Activated naive CD8-positive, alpha-beta T cell (primary cell): ENCODE measurements at regions not wholly inside any gene's neighbourhood (a gene's known extent, or its start where the extent isn't known, plus 50 kb on each side); places are given as distances from the start of the nearest gene placed in this dataset.

ENCODE experiments used
- H3K27ac Mint-ChIP-seq: one replicate; pipeline ENCODE4 v1.8.0; 2021; ENCODE audit warnings: mixed read lengths
- H3K27me3 Mint-ChIP-seq: one replicate; pipeline ENCODE4 v1.8.0; 2021; ENCODE audit warnings: mixed read lengths
- H3K36me3 Mint-ChIP-seq: one replicate; pipeline ENCODE4 v1.8.0; 2021; ENCODE audit warnings: mixed read lengths
- H3K4me1 Mint-ChIP-seq: one replicate; pipeline ENCODE4 v1.8.0; 2021; ENCODE audit warnings: low read depth, mixed read lengths
- H3K4me3 Mint-ChIP-seq: one replicate; pipeline ENCODE4 v1.8.0; 2021; ENCODE audit warnings: mild to moderate bottlenecking, mixed read lengths
- H3K9me3 Mint-ChIP-seq: one replicate; pipeline ENCODE4 v1.8.0; 2021; ENCODE audit warnings: low read depth, mixed read lengths

- peaks cover 4% of the 10 kb centered on the region for H3K27me3 Mint-ChIP-seq
- no peak overlapping the region for H3K4me3 Mint-ChIP-seq
- no peaks in the 10 kb centered on the region for H3K4me1 Mint-ChIP-seq
- H3K27ac Mint-ChIP-seq = no peak overlapping the region
- H3K36me3 Mint-ChIP-seq = no peaks in the 10 kb centered on the region
- no peaks in the 10 kb centered on the region for H3K9me3 Mint-ChIP-seq
These were observed 173.5 kb upstream of the C1QTNF7 start for GRCh38 chr4:15254236-15254880.

DNA sequence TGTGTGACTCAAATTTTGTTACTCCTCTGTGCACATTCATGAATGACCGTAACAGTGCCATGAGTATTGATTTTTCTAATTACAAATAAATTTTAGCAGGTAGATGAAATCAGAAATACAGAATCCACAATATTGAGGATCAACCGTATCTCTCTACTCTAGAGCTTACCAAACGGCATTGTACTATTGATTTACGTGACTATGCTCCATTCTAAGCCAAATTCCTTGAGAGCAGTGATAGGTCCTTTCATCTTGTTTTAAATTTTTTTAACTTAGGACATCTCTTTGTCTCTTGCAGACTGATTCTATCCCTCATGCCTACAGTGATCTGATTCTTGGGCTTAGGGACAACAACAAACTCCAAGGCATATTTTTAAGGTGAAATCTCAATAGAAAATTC is 172.3 kb upstream of the C1QTNF7 start:
- H3K36me3 Mint-ChIP-seq = peaks cover 2% of the 10 kb centered on the region
- H3K9me3 Mint-ChIP-seq = no peaks in the 10 kb centered on the region
- peaks cover 4% of the 10 kb centered on the region for H3K27me3 Mint-ChIP-seq

GRCh38 chr4:15260758-15261157 is 167.1 kb upstream of the C1QTNF7 start:
- Mint-ChIP-seq H3K27ac (no peak overlapping the region), H3K9me3 (peaks cover 11% of the 10 kb centered on the region), H3K4me3 (no peak overlapping the region), H3K4me1 (no peaks in the 10 kb centered on the region), H3K36me3 (peaks cover 4% of the 10 kb centered on the region), H3K27me3 (peaks cover 4% of the 10 kb centered on the region)

More for the DNA sequence above, 172.3 kb upstream of the C1QTNF7 start:
- no peaks in the 10 kb centered on the region for H3K4me1 Mint-ChIP-seq
- H3K4me3 Mint-ChIP-seq = no peak overlapping the region
- H3K27ac Mint-ChIP-seq = no peak overlapping the region

- H3K9me3 Mint-ChIP-seq = peaks cover 16% of the 10 kb centered on the region
- H3K27me3 Mint-ChIP-seq = peaks cover 3% of the 10 kb centered on the region
- no peak overlapping the region for H3K27ac Mint-ChIP-seq
- H3K36me3 Mint-ChIP-seq = peaks cover 6% of the 10 kb centered on the region
- no peaks in the 10 kb centered on the region for H3K4me1 Mint-ChIP-seq
- no peak overlapping the region for H3K4me3 Mint-ChIP-seq
These were observed 165.4 kb upstream of the C1QTNF7 start for GRCh38 chr4:15262396-15262795.

DNA sequence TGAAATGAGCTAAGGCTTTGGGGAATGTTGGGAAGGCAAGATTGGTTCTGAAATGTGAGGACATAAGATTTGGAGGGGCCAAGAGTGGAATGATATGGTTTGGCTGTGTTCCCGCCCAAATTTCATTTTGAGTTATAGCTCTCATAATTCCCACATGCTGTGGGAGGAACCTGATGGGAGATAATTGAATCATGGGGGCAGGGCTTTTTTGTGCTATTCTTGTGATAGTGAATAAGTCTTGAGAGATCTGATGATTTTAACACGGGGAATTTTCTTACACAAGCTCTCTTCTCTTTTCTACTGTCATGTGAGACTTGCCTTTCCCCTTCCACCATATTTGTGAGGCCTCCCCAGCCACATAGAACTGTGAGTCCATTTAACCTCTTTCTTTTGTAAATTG is 157.6 kb upstream of the C1QTNF7 start:
- Mint-ChIP-seq H3K9me3 (peaks cover 11% of the 10 kb centered on the region), H3K4me3 (no peak overlapping the region), H3K27ac (no peak overlapping the region)

DNA sequence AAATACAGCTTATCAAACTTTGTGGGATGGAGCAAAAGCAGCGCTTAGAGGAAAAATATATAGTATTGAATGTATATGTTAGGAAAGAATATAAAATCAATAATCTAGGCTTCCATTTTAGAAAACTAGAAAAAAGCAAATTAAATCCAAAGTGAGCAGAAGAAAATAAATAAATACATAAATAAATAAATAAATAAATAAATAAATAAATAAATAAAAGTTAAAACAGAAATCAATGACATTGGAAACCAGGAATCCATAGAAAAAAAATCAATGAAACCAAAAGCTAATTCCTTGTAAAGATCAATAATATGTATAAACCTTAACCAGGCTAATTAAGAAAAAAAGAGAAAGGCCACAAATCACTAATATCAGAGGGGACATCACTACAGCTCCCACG is 141.8 kb upstream of the C1QTNF7 start:
- no peaks in the 10 kb centered on the region for H3K4me1 Mint-ChIP-seq
- H3K27me3 Mint-ChIP-seq = no peaks in the 10 kb centered on the region
- H3K4me3 Mint-ChIP-seq = no peak overlapping the region
- no peaks in the 10 kb centered on the region for H3K9me3 Mint-ChIP-seq
- H3K27ac Mint-ChIP-seq = no peak overlapping the region
- H3K36me3 Mint-ChIP-seq = no peaks in the 10 kb centered on the region

More for the DNA sequence above, 157.6 kb upstream of the C1QTNF7 start:
- H3K36me3 Mint-ChIP-seq = peaks cover 11% of the 10 kb centered on the region
- H3K27me3 Mint-ChIP-seq = peaks cover 7% of the 10 kb centered on the region
- H3K4me1 Mint-ChIP-seq = no peaks in the 10 kb centered on the region

DNA sequence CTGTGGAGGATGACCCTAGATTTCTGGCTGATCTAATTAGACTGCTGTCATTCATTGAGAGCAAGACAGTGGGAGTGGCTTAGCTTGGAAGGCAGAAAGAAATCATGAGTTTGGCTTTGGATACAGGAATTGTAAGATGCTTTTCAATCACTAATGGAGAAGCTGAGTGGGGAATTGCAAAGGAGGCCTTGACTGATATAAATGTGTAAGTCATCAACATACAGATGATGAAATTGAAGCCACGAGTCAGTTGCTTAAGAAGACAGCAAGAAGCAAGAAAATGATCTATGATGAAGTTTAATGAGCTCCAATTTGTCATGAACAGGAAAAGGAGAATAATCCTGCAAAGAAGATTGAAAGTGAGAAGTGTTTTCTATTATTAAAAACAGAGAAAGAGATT is 136.7 kb upstream of the C1QTNF7 start:
- H3K4me1 Mint-ChIP-seq = no peaks in the 10 kb centered on the region
- no peaks in the 10 kb centered on the region for H3K9me3 Mint-ChIP-seq
- no peak overlapping the region for H3K27ac Mint-ChIP-seq
- no peak overlapping the region for H3K4me3 Mint-ChIP-seq
- H3K27me3 Mint-ChIP-seq = no peaks in the 10 kb centered on the region
- H3K36me3 Mint-ChIP-seq = no peaks in the 10 kb centered on the region

DNA sequence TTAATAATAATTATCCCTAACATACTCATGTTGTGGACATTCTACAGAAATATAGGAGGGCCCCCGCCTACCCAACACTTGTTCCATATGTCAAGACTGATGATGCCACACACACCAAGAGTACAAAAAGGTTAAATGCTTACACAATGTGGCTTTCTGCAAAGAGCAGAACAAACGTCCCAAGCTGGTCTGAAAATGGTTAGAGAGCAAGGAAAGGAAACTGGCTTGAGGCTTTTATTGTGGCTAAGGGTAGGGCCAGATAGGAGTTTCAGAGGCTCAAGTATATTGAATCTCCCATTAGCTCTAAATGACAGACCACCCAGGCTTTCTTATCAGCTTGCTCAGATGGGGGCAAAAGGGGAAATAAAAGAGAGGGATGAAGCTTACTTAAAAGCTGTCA is 134.1 kb upstream of the C1QTNF7 start:
- no peaks in the 10 kb centered on the region for H3K36me3 Mint-ChIP-seq
- no peaks in the 10 kb centered on the region for H3K4me1 Mint-ChIP-seq
- no peak overlapping the region for H3K27ac Mint-ChIP-seq
- H3K4me3 Mint-ChIP-seq = no peak overlapping the region
- no peaks in the 10 kb centered on the region for H3K27me3 Mint-ChIP-seq
- H3K9me3 Mint-ChIP-seq = no peaks in the 10 kb centered on the region

DNA sequence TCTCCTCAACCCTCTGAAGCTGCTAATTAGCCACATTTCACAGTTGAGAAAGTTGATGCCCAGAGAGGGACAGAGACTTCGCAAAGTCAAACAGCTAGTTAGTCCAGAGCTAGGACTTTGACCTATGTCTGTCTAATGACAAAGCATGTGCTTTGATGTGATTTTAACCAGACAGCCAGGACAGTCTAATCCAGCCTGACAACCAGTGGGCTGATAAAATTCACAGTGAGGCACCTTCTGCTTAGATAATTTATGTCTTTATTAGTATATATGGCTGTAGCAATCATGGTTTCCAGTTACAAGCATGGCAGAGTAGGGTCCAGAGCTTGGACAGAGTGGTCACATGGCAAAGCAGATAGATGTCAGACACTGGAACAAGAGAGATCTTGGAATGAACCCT is 133.6 kb upstream of the C1QTNF7 start:
- Mint-ChIP-seq H3K27me3 (no peaks in the 10 kb centered on the region), H3K27ac (no peak overlapping the region), H3K4me3 (no peak overlapping the region), H3K36me3 (no peaks in the 10 kb centered on the region), H3K9me3 (no peaks in the 10 kb centered on the region), H3K4me1 (no peaks in the 10 kb centered on the region)

DNA sequence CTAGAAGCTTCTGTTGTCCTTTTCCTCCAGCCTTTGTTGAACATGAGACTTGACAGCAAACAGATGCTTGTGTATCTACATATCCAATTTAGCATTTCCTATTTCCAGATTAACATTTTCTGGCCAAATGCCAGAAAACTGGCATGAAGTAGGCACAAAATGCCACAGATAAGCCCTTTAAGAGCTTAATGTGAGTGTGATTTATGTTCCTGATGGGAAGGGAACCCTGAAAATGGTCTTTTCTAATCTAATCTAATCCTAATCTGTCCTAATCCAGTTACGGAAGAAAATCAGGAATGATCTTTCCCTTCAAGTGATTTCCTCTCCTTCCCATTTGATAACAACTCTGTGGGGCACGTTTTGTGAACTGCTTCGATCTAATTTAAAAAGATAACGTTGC is 133.0 kb upstream of the C1QTNF7 start:
- Mint-ChIP-seq H3K27ac (no peak overlapping the region), H3K4me3 (no peak overlapping the region), H3K9me3 (no peaks in the 10 kb centered on the region), H3K36me3 (no peaks in the 10 kb centered on the region), H3K4me1 (no peaks in the 10 kb centered on the region), H3K27me3 (no peaks in the 10 kb centered on the region)

DNA sequence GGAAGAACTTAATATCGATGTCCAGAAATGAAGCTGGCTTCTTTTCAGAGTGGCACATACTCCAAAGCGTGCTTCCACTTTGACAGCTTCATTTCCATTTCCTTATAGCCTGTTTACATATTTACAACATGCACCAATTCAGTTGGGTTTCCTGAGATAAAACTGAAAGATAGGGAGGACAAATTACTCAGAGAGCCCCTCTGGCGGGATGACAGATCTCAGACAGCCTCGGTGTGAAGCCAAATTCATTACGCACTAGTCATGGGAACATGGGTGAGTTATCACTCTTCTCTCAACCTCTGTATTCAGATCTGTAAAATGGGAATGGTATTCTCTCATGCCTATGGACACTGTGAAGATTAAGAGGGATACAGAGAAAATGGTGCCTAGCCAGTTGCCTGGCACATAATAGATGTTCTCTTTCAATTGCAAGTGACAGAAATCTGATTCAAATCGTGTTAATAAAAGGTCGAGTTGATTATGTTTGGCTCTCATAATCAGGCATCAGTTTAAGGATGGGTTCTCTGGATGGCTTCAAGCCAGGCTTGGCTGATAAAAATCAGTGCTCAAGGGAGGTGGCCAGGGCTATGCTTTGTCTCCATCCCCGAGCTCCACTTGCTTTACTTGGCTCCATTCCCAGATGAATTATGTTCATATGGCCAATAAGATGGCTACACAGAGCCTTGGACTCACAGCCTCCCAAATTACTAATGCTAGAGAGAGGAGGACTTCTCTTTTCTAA is 132.2 kb upstream of the C1QTNF7 start:
- no peaks in the 10 kb centered on the region for H3K36me3 Mint-ChIP-seq
- no peak overlapping the region for H3K27ac Mint-ChIP-seq
- H3K4me1 Mint-ChIP-seq = no peaks in the 10 kb centered on the region
- H3K4me3 Mint-ChIP-seq = no peak overlapping the region
- H3K27me3 Mint-ChIP-seq = no peaks in the 10 kb centered on the region
- H3K9me3 Mint-ChIP-seq = no peaks in the 10 kb centered on the region

- no peaks in the 10 kb centered on the region for H3K9me3 Mint-ChIP-seq
- no peaks in the 10 kb centered on the region for H3K4me1 Mint-ChIP-seq
- H3K36me3 Mint-ChIP-seq = no peaks in the 10 kb centered on the region
- no peak overlapping the region for H3K27ac Mint-ChIP-seq
- no peak overlapping the region for H3K4me3 Mint-ChIP-seq
- no peaks in the 10 kb centered on the region for H3K27me3 Mint-ChIP-seq
These were observed 130.5 kb upstream of the C1QTNF7 start for GRCh38 chr4:15297344-15297743.

DNA sequence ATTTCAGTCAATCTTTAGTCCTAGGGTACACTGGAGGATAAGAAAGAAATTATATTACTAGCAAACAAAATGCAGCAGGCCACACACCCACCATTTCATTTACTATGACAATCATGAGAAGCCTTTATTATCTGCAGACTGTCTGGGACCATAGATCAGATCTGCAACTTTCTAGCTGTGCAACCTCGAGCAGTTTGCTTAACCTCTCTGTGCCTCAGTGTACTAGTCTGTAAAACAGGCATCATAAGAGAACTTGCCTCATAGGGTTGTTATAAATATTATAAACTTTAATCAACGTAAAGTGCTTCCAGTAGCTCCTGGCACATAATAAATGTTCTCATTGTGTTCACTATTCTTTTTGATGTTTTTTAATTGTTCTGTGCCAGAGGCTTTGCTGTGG is 128.2 kb upstream of the C1QTNF7 start:
- Mint-ChIP-seq H3K4me1 (no peaks in the 10 kb centered on the region), H3K36me3 (no peaks in the 10 kb centered on the region), H3K4me3 (no peak overlapping the region), H3K9me3 (no peaks in the 10 kb centered on the region), H3K27me3 (no peaks in the 10 kb centered on the region), H3K27ac (no peak overlapping the region)

- no peaks in the 10 kb centered on the region for H3K36me3 Mint-ChIP-seq
- H3K27ac Mint-ChIP-seq = no peak overlapping the region
- H3K27me3 Mint-ChIP-seq = no peaks in the 10 kb centered on the region
- H3K9me3 Mint-ChIP-seq = no peaks in the 10 kb centered on the region
- H3K4me3 Mint-ChIP-seq = no peak overlapping the region
- no peaks in the 10 kb centered on the region for H3K4me1 Mint-ChIP-seq
These were observed 124.7 kb upstream of the C1QTNF7 start for GRCh38 chr4:15303052-15303641.

DNA sequence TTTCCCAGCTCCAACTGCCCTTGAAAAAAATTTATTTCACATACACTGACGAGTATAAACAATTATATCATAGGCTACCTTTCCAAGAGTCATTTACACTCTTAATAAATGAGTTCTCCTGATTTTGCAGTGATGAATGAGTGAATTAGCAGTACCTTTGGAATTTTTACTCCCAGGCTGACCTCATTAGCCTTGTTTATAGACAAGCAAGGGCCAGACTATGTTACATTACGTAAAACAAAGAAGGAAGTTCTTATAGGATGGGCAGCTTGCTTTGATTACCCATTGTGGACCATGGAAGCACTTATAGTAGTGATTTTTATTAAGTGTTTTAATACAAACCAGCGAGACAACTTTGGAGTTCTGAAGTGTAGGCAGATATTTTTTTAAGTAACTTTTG is 112.9 kb upstream of the C1QTNF7 start:
- Mint-ChIP-seq H3K27me3 (peaks cover 2% of the 10 kb centered on the region), H3K4me3 (no peak overlapping the region), H3K4me1 (no peaks in the 10 kb centered on the region), H3K9me3 (no peaks in the 10 kb centered on the region), H3K27ac (no peak overlapping the region), H3K36me3 (peaks cover 2% of the 10 kb centered on the region)
